Fibroblast of lung (primary cell): ENCODE measurements at regions not wholly inside any gene's neighbourhood (a gene's known extent, or its start where the extent isn't known, plus 50 kb on each side); places are given as distances from the start of the nearest gene placed in this dataset.

Experiments
- CTCF ChIP-seq, 2 donors: IDR thresholded peaks in 1 of 2; conservative IDR thresholded peaks in 1 of 2; 1 replicate in 1 of 2; 2 replicates in 1 of 2; pipeline ENCODE4 v1.5.1; 2011 to 2012; ENCODE audit warnings: low read length in 2 of 2, control low read depth in 1 of 2, inconsistent platforms in 1 of 2, low read depth in 1 of 2, mild to moderate bottlenecking in 1 of 2
- EZH2 ChIP-seq: IDR thresholded peaks from 2 replicates; pipeline ENCODE4 v1.5.1; 2012; ENCODE audit warnings: low read length, control low read depth, mild to moderate bottlenecking; ENCODE audit errors: missing control alignments

- no peak for TF ChIP-seq CTCF (conservative IDR thresholded peaks at IDR 0.05 in 1 of 2, IDR thresholded peaks at IDR 0.05 in 1 of 2; ENCODE audit: low read depth in 1 of 2, low read length in 2 of 2)
- TF ChIP-seq EZH2, result no peak
Observed at GRCh38 chr13:108435393-108436149, 166.1 kb downstream of the TNFSF13B start.
